ENCODE measurements at regions not wholly inside any gene's neighbourhood (a gene's known extent, or its start where the extent isn't known, plus 50 kb on each side); places are given as distances from the start of the nearest gene placed in this dataset.

DNA sequence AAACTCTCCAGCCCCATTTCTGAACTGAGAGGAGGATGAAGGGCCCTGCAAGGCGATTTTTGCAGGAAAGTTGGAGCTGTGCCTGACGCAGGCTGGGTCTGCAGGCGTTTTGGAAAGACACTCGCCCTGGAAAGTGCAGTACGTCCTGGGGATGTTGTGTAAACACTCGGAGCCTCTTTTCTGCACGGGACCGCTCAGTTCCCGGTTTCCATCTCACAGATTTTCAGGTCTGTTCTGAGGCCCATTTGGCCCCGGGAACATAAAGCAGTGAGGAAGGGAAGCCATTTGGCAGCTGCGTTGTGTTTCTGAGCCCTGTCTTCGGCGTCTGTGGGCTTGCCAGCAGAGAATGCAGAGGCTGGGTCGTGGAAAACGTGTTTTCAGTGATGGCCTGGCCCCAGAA, 655.0 kb upstream of the MGMT start:
- TF ChIP-seq POLR2A (IDR thresholded peaks at IDR 0.05) = no peak
- TF ChIP-seq, protein P1, sequence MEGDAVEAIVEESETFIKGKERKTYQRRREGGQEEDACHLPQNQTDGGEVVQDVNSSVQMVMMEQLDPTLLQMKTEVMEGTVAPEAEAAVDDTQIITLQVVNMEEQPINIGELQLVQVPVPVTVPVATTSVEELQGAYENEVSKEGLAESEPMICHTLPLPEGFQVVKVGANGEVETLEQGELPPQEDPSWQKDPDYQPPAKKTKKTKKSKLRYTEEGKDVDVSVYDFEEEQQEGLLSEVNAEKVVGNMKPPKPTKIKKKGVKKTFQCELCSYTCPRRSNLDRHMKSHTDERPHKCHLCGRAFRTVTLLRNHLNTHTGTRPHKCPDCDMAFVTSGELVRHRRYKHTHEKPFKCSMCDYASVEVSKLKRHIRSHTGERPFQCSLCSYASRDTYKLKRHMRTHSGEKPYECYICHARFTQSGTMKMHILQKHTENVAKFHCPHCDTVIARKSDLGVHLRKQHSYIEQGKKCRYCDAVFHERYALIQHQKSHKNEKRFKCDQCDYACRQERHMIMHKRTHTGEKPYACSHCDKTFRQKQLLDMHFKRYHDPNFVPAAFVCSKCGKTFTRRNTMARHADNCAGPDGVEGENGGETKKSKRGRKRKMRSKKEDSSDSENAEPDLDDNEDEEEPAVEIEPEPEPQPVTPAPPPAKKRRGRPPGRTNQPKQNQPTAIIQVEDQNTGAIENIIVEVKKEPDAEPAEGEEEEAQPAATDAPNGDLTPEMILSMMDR (IDR thresholded peaks at IDR 0.05) = no peak
- no peak overlapping the region for H3K27ac ChIP-seq
- DNase-seq (peak in 1 of 5 donors; percentile 26), ATAC-seq (peak in 1 of 4 donors; percentile 33)
- H3K4me3 ChIP-seq = no peak overlapping the region
- WGBS, 4 donors = 73 to 77% (median 74%) methylated on average over 14 to 15 of the region's 15 CpGs
- H3K36me3 ChIP-seq = no peaks in the 10 kb centered on the region
- no peaks in the 10 kb centered on the region for H3K27me3 ChIP-seq
- H3K9me3 ChIP-seq = no peaks in the 10 kb centered on the region
- H3K4me1 ChIP-seq = peaks cover 0 to 4% (median 0%) of the 10 kb centered on the region in 12 donors
- intact Hi-C loops (cut with DNase I) = loop anchor here in 1 of 10 donors (10.0 kb wide), 1 partner anchor 57 kb away; no protein-coding TSS in a partner anchor

DNA sequence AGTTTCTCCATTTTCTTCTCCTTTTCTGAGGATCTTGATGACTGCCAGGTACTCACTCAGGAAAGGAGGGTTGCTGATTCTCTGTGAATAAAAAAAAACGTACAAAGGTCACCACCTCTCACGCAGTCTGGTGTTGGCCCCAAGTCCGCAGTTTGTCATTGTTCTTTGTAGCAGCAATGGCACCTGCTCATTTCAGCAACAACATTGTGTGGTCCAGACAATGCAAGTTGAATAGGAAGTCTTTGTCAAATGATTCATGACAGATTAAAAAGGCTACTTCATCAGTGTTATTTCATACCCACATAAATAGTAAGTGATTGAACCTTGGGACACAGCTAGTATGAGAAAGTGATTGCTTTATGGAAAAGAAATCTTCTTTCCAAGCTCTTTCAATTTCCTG, 653.5 kb upstream of the MGMT start:
- no peak for ATAC-seq
- H3K4me3 ChIP-seq = no peak overlapping the region
- no peak for DNase-seq
- WGBS, 4 donors = 66 to 71% (median 67%) methylated on average over 3 of the region's 3 CpGs
- no peak overlapping the region for H3K27ac ChIP-seq
- intact Hi-C loops (cut with DNase I) = loop anchor here in 1 of 10 donors (10.0 kb wide), 1 partner anchor 59 kb away; no protein-coding TSS in a partner anchor
- H3K36me3 ChIP-seq = no peaks in the 10 kb centered on the region
- TF ChIP-seq, protein P1 (IDR thresholded peaks at IDR 0.05) = no peak
- TF ChIP-seq POLR2A (IDR thresholded peaks at IDR 0.05) = no peak
- H3K9me3 ChIP-seq = no peaks in the 10 kb centered on the region
- no peaks in the 10 kb centered on the region for H3K27me3 ChIP-seq
- H3K4me1 ChIP-seq = peaks cover 0 to 3% (median 0%) of the 10 kb centered on the region in 12 donors

DNA sequence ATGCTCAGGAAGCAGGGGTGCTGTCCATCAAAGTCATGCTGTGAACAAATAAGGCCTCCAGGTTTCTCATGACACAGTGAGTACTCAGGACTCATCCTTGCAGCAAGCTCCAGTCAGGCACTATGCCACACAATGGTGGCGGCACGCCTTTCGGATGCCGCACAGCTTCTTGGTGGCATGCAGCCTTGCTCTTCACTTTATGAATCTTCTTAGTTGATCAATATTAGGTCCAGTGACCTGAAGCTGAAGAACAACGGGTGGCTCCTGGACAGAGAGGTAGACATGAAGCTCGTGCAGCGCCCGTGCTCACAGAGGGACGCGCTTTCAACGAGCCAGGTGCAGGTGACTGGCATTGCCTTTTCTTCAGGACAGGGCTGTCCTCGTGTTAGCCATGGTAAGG, 653.0 kb upstream of the MGMT start:
- Histone ChIP-seq H3K4me1 (no peaks in the 10 kb centered on the region), H3K4me3 (no peak overlapping the region), H3K36me3 (no peaks in the 10 kb centered on the region), H3K27me3 (no peaks in the 10 kb centered on the region), H3K9me3 (no peaks in the 10 kb centered on the region), H3K27ac (no peak overlapping the region)
- TF ChIP-seq, protein P1 (IDR thresholded peaks at IDR 0.05) = no peak
- TF ChIP-seq POLR2A (IDR thresholded peaks at IDR 0.05) = no peak
- 91 to 95% (median 94%) methylated on average over 12 of the region's 12 CpGs for WGBS, 4 donors
- intact Hi-C loops (cut with DNase I) = loop anchor here in 1 of 10 donors (10.0 kb wide), 1 partner anchor 59 kb away; no protein-coding TSS in a partner anchor
- no peak for ATAC-seq
- no peak for DNase-seq

DNA sequence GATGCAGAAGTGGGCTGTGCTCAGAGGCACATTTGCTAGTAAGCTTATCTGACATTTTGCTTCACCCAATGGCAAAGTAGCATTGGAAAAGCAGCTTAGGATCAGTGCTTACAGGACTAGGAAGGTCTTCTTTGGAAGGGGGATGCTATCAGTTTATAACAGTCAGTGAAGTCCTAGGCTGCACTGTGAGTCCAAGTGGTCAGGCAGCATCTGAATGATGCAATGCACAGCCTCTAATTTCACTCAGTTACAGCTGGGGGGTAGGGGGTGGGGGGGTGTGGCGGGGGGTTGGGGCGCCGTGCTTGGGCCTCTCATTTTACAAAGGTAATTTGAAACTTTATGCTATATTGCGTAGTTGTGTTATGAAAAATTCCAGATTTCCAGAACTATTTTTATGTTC, 652.3 kb upstream of the MGMT start:
- H3K36me3 ChIP-seq = no peaks in the 10 kb centered on the region
- no peaks in the 10 kb centered on the region for H3K27me3 ChIP-seq
- WGBS, 4 donors = 83 to 95% (median 90%) methylated on average over 4 of the region's 4 CpGs
- no peaks in the 10 kb centered on the region for H3K4me1 ChIP-seq
- H3K9me3 ChIP-seq = no peaks in the 10 kb centered on the region
- TF ChIP-seq POLR2A (IDR thresholded peaks at IDR 0.05) = no peak
- TF ChIP-seq, protein P1 (IDR thresholded peaks at IDR 0.05) = no peak
- no peak overlapping the region for H3K27ac ChIP-seq
- no peak overlapping the region for H3K4me3 ChIP-seq
- no peak for ATAC-seq
- intact Hi-C loops (cut with DNase I) = loop anchor here in 1 of 10 donors (10.0 kb wide), 1 partner anchor 60 kb away; no protein-coding TSS in a partner anchor
- no peak for DNase-seq
